A673 (cell line): ENCODE measurements at regions not wholly inside any gene's neighbourhood (a gene's known extent, or its start where the extent isn't known, plus 50 kb on each side); places are given as distances from the start of the nearest gene placed in this dataset.

Experiments
- BruUV-seq: library from RNA; stranded (reverse); fragments of 400-500 nt; replicated peaks from 2 replicates; lab custom pipeline; 2021; lab: Mats Ljungman, UMichigan
- CTCF ChIA-PET: fragments of 300-600 bp; sonication (Branson Sonifier 250); formaldehyde crosslinking; loops from one replicate; lab custom pipeline; 2022; ENCODE audit warnings: antibody characterized with exemption; lab: Charles Lee
- POLR2A ChIA-PET: fragments of 300-600 bp; sonication (Branson Sonifier 250); formaldehyde crosslinking; loops from one replicate; lab custom pipeline; 2022; ENCODE audit warnings: antibody characterized with exemption; ENCODE audit not compliant: low non-redundant PET; lab: Charles Lee
- DNase-seq: peaks from one replicate; pipeline ENCODE4 v3.0.0-alpha.2; 2015; ENCODE audit warnings: low spot score
- H3K27ac ChIP-seq: fragments of 200-600 bp; sonication (generic); 2 replicates; pipeline ENCODE4 v1.5.1; 2016; ENCODE audit warnings: mixed run types, low read depth, mild to moderate bottlenecking, mixed read lengths, antibody characterized with exemption, low read length; ENCODE audit not compliant: poor library complexity, severe bottlenecking
- H3K27me3 ChIP-seq: fragments of 200-600 bp; sonication (generic); replicated peaks from 2 replicates; pipeline ENCODE4 v1.6.1; 2017; ENCODE audit warnings: mixed run types, low read depth, mild to moderate bottlenecking, mixed read lengths, antibody characterized with exemption, low read length; ENCODE audit not compliant: insufficient read depth, poor library complexity
- H3K36me3 ChIP-seq: fragments of 200-600 bp; sonication (generic); 2 replicates; pipeline ENCODE4 v1.6.1; 2016; ENCODE audit warnings: mixed run types, mild to moderate bottlenecking, mixed read lengths, antibody characterized with exemption, low read length; ENCODE audit not compliant: insufficient read depth, poor library complexity, severe bottlenecking
- H3K4me1 ChIP-seq: fragments of 200-600 bp; sonication (generic); 2 replicates; pipeline ENCODE4 v1.6.1; 2017; ENCODE audit warnings: mixed run types, mild to moderate bottlenecking, mixed read lengths, antibody characterized with exemption, low read length; ENCODE audit not compliant: insufficient read depth, poor library complexity, severe bottlenecking
- H3K4me3 ChIP-seq: fragments of 200-600 bp; sonication (generic); 2 replicates; pipeline ENCODE4 v1.5.1; 2016; ENCODE audit warnings: low read depth, mixed run types, mild to moderate bottlenecking, mixed read lengths, low read length; ENCODE audit not compliant: poor library complexity, severe bottlenecking
- H3K9me3 ChIP-seq: fragments of 200-600 bp; sonication (generic); 2 replicates; pipeline ENCODE4 v1.6.1; 2016; ENCODE audit warnings: mixed run types, low read depth, mild to moderate bottlenecking, mixed read lengths, antibody characterized with exemption, low read length; ENCODE audit not compliant: poor library complexity, severe bottlenecking
- EZH2 ChIP-seq: fragments of 200-600 bp; sonication (generic); IDR thresholded peaks from 2 replicates; pipeline ENCODE4 v1.6.1; 2017; ENCODE audit warnings: borderline replicate concordance, low read depth, mild to moderate bottlenecking, mixed read lengths, antibody characterized with exemption, low read length; ENCODE audit not compliant: poor library complexity, severe bottlenecking
- intact Hi-C: fragments of 100-400 bp; cut with micrococcal nuclease; formaldehyde crosslinking; loops from one replicate; pipeline ENCODE4 v1.10.0; 2022; ENCODE audit not compliant: unreplicated experiment
- TF ChIP-seq, protein P1 (sequence below): fragments of 300-800, 200-600 bp; sonication (generic); conservative IDR thresholded peaks from 2 replicates; pipeline ENCODE4 v1.5.1; 2017; ENCODE audit warnings: low read depth, mild to moderate bottlenecking, antibody characterized with exemption, low read length, moderate library complexity, mixed read lengths

DNA sequence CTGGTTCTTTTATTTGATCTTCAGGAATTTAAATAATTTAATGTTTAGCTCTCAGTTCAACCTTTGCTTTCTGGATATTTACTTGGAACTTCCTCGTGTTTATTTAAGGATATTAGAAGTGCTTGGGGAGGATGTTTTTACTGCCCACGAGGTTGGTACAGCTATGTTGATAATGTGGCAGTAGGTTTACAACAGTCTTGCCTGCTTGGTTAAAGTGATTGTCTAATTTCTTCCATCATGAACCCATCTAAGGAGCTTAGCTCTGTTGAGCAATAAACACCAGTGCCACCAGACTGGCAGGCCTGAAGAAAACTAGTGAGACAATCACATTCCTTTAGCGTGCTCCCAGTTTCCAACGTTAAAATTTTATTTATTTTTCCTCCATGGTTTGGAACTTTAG, 94.5 kb downstream of the ICOS start:
- Histone ChIP-seq H3K27me3 (no peaks in the 10 kb centered on the region), H3K9me3 (no peaks in the 10 kb centered on the region), H3K4me3 (no peak overlapping the region), H3K36me3 (no peaks in the 10 kb centered on the region), H3K4me1 (peaks cover 10% of the 10 kb centered on the region), H3K27ac (no peak overlapping the region)
- ChIA-PET POLR2A (no interaction called here), CTCF (no interaction called here)
- no peak for DNase-seq
- TF ChIP-seq, protein P1, sequence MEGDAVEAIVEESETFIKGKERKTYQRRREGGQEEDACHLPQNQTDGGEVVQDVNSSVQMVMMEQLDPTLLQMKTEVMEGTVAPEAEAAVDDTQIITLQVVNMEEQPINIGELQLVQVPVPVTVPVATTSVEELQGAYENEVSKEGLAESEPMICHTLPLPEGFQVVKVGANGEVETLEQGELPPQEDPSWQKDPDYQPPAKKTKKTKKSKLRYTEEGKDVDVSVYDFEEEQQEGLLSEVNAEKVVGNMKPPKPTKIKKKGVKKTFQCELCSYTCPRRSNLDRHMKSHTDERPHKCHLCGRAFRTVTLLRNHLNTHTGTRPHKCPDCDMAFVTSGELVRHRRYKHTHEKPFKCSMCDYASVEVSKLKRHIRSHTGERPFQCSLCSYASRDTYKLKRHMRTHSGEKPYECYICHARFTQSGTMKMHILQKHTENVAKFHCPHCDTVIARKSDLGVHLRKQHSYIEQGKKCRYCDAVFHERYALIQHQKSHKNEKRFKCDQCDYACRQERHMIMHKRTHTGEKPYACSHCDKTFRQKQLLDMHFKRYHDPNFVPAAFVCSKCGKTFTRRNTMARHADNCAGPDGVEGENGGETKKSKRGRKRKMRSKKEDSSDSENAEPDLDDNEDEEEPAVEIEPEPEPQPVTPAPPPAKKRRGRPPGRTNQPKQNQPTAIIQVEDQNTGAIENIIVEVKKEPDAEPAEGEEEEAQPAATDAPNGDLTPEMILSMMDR = no peak
- no TSS peak for BruUV-seq
- intact Hi-C loops = no loop called here

DNA sequence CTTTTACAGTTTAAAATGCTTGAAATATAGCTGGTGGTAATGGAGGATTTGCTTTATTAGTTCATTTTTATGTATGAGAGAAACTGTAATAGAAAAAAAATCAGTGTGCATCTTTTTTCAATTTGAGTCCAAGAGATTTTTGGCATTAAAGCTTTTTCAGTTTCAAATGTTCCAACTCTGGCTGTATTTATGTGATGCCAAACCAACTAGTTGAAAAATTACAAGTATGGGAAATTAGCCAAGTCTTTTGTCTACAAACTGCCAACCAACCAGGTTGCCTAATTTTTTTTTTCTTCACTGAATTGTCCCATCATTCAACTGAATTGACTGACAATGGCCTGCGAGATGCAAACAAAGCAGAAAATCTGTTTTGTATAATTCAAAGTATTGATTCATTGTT, 95.7 kb downstream of the ICOS start:
- BruUV-seq = no TSS peak
- no peak overlapping the region for H3K27ac ChIP-seq
- no peaks in the 10 kb centered on the region for H3K9me3 ChIP-seq
- CTCF ChIA-PET = no interaction called here
- no peaks in the 10 kb centered on the region for H3K27me3 ChIP-seq
- no peak overlapping the region for H3K4me3 ChIP-seq
- DNase-seq = no peak
- POLR2A ChIA-PET = interaction anchor here (0.6 kb wide), 1 partner anchor 943 kb away, joined by 9 read pairs; no protein-coding TSS in a partner anchor
- no peaks in the 10 kb centered on the region for H3K36me3 ChIP-seq
- intact Hi-C loops = no loop called here
- no peaks in the 10 kb centered on the region for H3K4me1 ChIP-seq
- no peak for TF ChIP-seq EZH2
- TF ChIP-seq, protein P1 = no peak

DNA sequence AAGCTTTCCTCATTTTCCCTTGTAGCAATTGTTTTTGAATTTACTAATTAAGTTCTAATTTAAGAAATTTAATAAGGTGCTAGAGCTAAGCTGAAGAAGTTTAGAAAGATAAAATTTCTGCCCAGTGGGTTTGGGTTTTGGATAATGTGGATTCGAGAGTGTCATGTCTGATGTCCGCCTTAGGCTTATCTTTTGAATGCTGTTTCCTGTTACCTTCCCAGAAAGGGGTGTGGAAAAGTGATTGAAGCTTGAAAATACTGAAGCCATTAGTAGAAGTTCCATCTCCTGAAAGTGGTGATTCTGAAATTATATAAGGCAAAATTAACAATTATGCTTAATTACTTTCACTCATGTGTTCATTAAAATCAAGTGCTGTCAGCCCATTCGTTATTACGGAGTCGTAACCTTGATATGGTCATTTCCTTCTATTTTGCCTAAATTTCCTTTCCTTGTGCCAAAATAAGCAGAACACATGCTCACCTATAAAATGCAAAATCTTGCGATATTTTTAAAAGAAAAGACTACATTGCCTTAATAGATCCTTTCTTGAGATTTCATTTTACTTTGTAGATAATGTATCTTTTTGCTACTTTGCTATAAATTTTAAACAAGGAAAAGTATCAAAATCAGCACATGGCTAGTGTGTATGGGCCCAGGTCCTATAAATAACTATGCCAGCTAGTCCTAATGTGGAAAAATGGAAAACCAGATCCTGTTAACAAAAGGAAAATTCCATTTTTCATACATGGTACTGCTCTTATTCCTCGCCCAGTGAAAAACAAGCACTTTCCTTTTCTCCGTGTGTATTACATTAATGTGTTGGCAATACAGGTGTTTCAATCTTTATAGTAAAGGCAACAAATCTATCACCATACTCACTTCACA, 97.3 kb downstream of the ICOS start:
- no peak for DNase-seq
- Histone ChIP-seq H3K9me3 (no peaks in the 10 kb centered on the region), H3K36me3 (no peaks in the 10 kb centered on the region), H3K27me3 (no peaks in the 10 kb centered on the region), H3K4me3 (no peak overlapping the region), H3K27ac (no peak overlapping the region), H3K4me1 (no peaks in the 10 kb centered on the region)
- BruUV-seq = no TSS peak
- TF ChIP-seq, protein P1 = no peak
- TF ChIP-seq EZH2 = no peak
- intact Hi-C loops = no loop called here
- POLR2A ChIA-PET = no interaction called here
- CTCF ChIA-PET = no interaction called here
